ENCODE measurements at regions not wholly inside any gene's neighbourhood (a gene's known extent, or its start where the extent isn't known, plus 50 kb on each side); places are given as distances from the start of the nearest gene placed in this dataset.

GRCh38 chr9:11469745-11470144 is 856.9 kb upstream of the PTPRD start:
- TF ChIP-seq EP300 (IDR thresholded peaks at IDR 0.05) (no peak), POLR2A (IDR thresholded peaks at IDR 0.05) (no peak), POLR2AphosphoS5 (IDR thresholded peaks at IDR 0.05) (no peak)
- TF ChIP-seq, protein P1, sequence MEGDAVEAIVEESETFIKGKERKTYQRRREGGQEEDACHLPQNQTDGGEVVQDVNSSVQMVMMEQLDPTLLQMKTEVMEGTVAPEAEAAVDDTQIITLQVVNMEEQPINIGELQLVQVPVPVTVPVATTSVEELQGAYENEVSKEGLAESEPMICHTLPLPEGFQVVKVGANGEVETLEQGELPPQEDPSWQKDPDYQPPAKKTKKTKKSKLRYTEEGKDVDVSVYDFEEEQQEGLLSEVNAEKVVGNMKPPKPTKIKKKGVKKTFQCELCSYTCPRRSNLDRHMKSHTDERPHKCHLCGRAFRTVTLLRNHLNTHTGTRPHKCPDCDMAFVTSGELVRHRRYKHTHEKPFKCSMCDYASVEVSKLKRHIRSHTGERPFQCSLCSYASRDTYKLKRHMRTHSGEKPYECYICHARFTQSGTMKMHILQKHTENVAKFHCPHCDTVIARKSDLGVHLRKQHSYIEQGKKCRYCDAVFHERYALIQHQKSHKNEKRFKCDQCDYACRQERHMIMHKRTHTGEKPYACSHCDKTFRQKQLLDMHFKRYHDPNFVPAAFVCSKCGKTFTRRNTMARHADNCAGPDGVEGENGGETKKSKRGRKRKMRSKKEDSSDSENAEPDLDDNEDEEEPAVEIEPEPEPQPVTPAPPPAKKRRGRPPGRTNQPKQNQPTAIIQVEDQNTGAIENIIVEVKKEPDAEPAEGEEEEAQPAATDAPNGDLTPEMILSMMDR (IDR thresholded peaks at IDR 0.05) = no peak
- Histone ChIP-seq H3K27me3 (no peaks in the 10 kb centered on the region), H3K36me3 (no peaks in the 10 kb centered on the region), H3K4me3 (no peak overlapping the region), H3K4me1 (no peaks in the 10 kb centered on the region), H3K27ac (no peak overlapping the region), H3K9me3 (no peaks in the 10 kb centered on the region)
- no peak for ATAC-seq
- 92 to 96% methylated on average over 1 of the region's 1 CpG for WGBS, 2 donors (ENCODE audit: low coverage in 1 of 2)

DNA sequence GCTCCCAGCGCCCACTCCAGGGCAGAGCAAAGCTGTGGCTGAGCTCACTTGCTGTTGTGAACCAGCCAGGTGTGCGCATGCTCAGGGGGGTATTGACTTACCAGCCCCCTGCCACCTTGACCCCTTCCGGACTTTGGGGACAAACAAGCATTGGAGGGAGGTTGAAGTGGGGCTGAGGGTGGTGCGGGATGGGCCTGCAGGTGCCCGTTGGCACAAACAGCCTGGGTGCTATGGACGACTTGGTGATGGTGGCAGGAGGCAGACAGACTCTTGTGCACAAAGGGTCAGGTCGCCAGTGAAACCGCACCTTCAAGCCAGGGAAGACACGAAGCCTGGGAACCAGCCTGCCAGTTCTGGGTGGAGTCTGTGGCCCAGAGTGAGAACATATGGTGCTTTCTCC is 858.5 kb upstream of the PTPRD start:
- Histone ChIP-seq H3K9me3 (no peaks in the 10 kb centered on the region), H3K36me3 (no peaks in the 10 kb centered on the region), H3K4me3 (no peak overlapping the region), H3K4me1 (no peaks in the 10 kb centered on the region), H3K27ac (no peak overlapping the region), H3K27me3 (no peaks in the 10 kb centered on the region)
- 63 to 80% methylated on average over 1 to 3 of the region's 9 CpGs for WGBS, 2 donors (ENCODE audit: low coverage in 1 of 2)
- TF ChIP-seq POLR2AphosphoS5 (IDR thresholded peaks at IDR 0.05) (no peak), POLR2A (IDR thresholded peaks at IDR 0.05) (no peak), EP300 (IDR thresholded peaks at IDR 0.05) (no peak)
- TF ChIP-seq, protein P1 (IDR thresholded peaks at IDR 0.05) = no peak
- no peak for ATAC-seq

GRCh38 chr9:11500780-11501179 is 888.0 kb upstream of the PTPRD start:
- no peak for ATAC-seq
- no peaks in the 10 kb centered on the region for H3K4me1 ChIP-seq
- H3K36me3 ChIP-seq = no peaks in the 10 kb centered on the region
- no peaks in the 10 kb centered on the region for H3K9me3 ChIP-seq
- H3K4me3 ChIP-seq = no peak overlapping the region
- WGBS, 2 donors (ENCODE audit: low coverage in 1 of 2) = 85 to 100% methylated on average over 6 of the region's 9 CpGs
- TF ChIP-seq POLR2A (IDR thresholded peaks at IDR 0.05) = no peak
- TF ChIP-seq EP300 (IDR thresholded peaks at IDR 0.05) = no peak
- TF ChIP-seq, protein P1 (IDR thresholded peaks at IDR 0.05) = no peak
- TF ChIP-seq POLR2AphosphoS5 (IDR thresholded peaks at IDR 0.05) = no peak
- no peaks in the 10 kb centered on the region for H3K27me3 ChIP-seq
- H3K27ac ChIP-seq = no peak overlapping the region

DNA sequence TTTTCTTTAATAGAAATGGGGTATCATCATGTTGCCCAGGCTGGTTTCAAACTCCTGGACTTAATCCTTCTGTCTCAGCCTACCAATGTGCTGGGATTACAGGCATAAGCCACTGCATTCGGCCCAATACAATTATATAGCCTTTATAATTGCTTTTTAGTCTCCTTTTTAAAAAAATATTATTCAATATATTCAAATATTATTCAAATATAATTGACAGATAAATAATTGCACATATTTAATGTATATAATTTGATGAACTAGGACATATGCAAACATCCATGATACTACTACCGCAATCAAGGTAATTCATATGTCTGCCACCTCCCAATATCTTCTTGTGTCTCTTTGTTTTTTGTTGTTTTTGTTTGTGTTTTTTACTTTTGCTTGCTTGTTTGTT is 894.2 kb upstream of the PTPRD start:
- TF ChIP-seq, protein P1 (IDR thresholded peaks at IDR 0.05) = no peak
- TF ChIP-seq POLR2A (IDR thresholded peaks at IDR 0.05) (no peak), POLR2AphosphoS5 (IDR thresholded peaks at IDR 0.05) (no peak), EP300 (IDR thresholded peaks at IDR 0.05) (no peak)
- WGBS, 2 donors (ENCODE audit: low coverage in 1 of 2) = 79 to 83% methylated on average over 2 of the region's 2 CpGs

GRCh38 chr9:11537566-11537965 is 924.8 kb upstream of the PTPRD start:
- Histone ChIP-seq H3K9me3 (no peaks in the 10 kb centered on the region), H3K4me3 (no peak overlapping the region), H3K27me3 (no peaks in the 10 kb centered on the region), H3K36me3 (no peaks in the 10 kb centered on the region), H3K27ac (no peak overlapping the region), H3K4me1 (no peaks in the 10 kb centered on the region)
- ATAC-seq = no peak
- TF ChIP-seq POLR2AphosphoS5 (IDR thresholded peaks at IDR 0.05) (no peak), POLR2A (IDR thresholded peaks at IDR 0.05) (no peak), EP300 (IDR thresholded peaks at IDR 0.05) (no peak)
- TF ChIP-seq, protein P1 (IDR thresholded peaks at IDR 0.05) = no peak

More for the DNA sequence above, 894.2 kb upstream of the PTPRD start:
- no peak overlapping the region for H3K4me3 ChIP-seq
- H3K27ac ChIP-seq = no peak overlapping the region
- no peaks in the 10 kb centered on the region for H3K36me3 ChIP-seq
- H3K27me3 ChIP-seq = no peaks in the 10 kb centered on the region
- no peaks in the 10 kb centered on the region for H3K4me1 ChIP-seq
- ATAC-seq = no peak
- no peaks in the 10 kb centered on the region for H3K9me3 ChIP-seq

Data from gastroesophageal sphincter (tissue), 4 donors.